PFSK-1 (cell line): ENCODE measurements at regions not wholly inside any gene's neighbourhood (a gene's known extent, or its start where the extent isn't known, plus 50 kb on each side); places are given as distances from the start of the nearest gene placed in this dataset.

Source experiments
- FOXP2 ChIP-seq: optimal IDR thresholded peaks from 2 replicates; pipeline ENCODE3; 2011; ENCODE audit warnings: borderline replicate concordance, control low read depth, inconsistent platforms; ENCODE audit not compliant: insufficient read depth; ENCODE audit errors: extremely low read length, extremely low read depth
- POLR2AphosphoS5 ChIP-seq: IDR thresholded peaks from 2 replicates; pipeline ENCODE4 v1.6.1; 2012; ENCODE audit warnings: low read depth, mild to moderate bottlenecking, control low read depth, low read length, moderate library complexity
- SIN3A ChIP-seq: IDR thresholded peaks from 2 replicates; pipeline ENCODE4 v1.6.1; 2012; ENCODE audit warnings: mild to moderate bottlenecking, low read length, moderate library complexity, borderline replicate concordance; ENCODE audit not compliant: insufficient read depth
- TAF1 ChIP-seq: IDR thresholded peaks from 2 replicates; pipeline ENCODE4 v1.6.1; 2012; ENCODE audit warnings: low read length, control low read depth, borderline replicate concordance; ENCODE audit not compliant: insufficient read depth
- TF ChIP-seq, protein P1 (sequence below), 2 experiments: IDR thresholded peaks; 2 replicates each; pipeline versions ENCODE4 v1.6.1 to v1.8.0; 2011 to 2012; ENCODE audit warnings: low read depth in 2 of 2, low read length in 2 of 2, control low read depth in 1 of 2, inconsistent platforms in 1 of 2, mild to moderate bottlenecking in 1 of 2, moderate library complexity in 1 of 2; ENCODE audit not compliant: insufficient read depth in 1 of 2

DNA sequence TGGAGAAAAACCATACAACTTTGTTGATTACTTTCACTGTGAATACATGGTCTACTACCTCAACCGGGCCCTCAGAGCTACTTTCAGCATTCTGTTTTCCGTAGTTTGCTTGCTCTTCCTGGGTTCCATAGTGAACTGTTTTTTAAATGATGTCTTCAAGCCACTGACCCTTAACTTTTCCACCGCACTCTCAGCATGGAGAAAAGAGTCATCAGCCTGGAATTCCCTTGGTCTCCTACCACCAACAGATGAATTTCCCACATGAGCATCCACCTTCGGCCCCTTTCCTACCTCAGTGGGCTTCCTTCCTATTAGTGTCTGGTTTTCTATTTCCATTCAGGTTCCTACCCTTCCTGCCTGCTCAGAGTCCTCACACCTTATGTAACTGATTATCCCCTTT lies 135.9 kb upstream of the ADAMTSL1 start:
- TF ChIP-seq, protein P1, sequence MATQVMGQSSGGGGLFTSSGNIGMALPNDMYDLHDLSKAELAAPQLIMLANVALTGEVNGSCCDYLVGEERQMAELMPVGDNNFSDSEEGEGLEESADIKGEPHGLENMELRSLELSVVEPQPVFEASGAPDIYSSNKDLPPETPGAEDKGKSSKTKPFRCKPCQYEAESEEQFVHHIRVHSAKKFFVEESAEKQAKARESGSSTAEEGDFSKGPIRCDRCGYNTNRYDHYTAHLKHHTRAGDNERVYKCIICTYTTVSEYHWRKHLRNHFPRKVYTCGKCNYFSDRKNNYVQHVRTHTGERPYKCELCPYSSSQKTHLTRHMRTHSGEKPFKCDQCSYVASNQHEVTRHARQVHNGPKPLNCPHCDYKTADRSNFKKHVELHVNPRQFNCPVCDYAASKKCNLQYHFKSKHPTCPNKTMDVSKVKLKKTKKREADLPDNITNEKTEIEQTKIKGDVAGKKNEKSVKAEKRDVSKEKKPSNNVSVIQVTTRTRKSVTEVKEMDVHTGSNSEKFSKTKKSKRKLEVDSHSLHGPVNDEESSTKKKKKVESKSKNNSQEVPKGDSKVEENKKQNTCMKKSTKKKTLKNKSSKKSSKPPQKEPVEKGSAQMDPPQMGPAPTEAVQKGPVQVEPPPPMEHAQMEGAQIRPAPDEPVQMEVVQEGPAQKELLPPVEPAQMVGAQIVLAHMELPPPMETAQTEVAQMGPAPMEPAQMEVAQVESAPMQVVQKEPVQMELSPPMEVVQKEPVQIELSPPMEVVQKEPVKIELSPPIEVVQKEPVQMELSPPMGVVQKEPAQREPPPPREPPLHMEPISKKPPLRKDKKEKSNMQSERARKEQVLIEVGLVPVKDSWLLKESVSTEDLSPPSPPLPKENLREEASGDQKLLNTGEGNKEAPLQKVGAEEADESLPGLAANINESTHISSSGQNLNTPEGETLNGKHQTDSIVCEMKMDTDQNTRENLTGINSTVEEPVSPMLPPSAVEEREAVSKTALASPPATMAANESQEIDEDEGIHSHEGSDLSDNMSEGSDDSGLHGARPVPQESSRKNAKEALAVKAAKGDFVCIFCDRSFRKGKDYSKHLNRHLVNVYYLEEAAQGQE (IDR thresholded peaks at IDR 0.05; ENCODE audit: insufficient read depth in 1 of 2, low read depth in 2 of 2, low read length in 2 of 2): no peak
- TF ChIP-seq FOXP2 (no peak), POLR2AphosphoS5 (no peak), SIN3A (no peak), TAF1 (no peak)

DNA sequence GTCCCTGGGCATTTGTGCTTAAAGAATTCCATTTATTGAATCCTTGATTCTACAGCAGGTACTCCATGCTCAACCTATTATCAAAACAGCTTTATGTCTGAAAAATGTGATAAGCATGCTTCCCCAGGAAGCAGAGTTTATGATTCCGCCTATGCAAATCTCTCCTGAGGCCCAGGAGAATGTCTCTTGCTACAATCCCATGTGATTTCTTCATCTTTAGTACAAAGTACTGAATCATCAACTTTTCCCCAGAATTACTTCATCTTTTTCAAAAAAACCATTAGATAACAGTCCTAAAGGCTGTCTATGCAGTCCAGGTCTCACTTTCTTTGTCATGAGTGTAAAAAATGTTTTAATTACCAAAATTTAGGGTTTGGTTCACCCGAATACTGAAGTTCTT lies 130.2 kb upstream of the ADAMTSL1 start:
- TF ChIP-seq, protein P1 (IDR thresholded peaks at IDR 0.05; ENCODE audit: insufficient read depth in 1 of 2, low read depth in 2 of 2, low read length in 2 of 2): no peak
- no peak for TF ChIP-seq TAF1
- TF ChIP-seq POLR2AphosphoS5: no peak
- TF ChIP-seq FOXP2: no peak
- TF ChIP-seq SIN3A: no peak

DNA sequence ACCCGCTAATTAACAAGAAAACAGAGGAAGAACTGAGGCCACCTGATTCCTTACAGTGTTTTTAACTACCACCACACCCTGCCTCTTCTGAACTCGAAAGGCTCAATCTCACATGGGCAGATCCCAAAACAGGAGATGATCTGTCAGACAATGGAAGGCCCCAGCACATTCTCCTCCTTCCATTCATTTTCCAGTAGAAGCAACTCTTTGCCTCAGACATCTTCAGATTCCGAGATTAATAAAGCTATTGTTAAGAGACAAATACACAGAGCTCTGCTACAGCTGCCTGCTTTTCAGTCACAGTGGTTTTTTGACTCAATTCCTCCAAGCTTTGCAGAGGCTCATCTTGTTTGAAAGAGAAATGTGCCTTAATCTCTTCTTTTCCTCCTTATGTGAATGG lies 127.2 kb upstream of the ADAMTSL1 start:
- TF ChIP-seq FOXP2: no peak
- TF ChIP-seq SIN3A: no peak
- TF ChIP-seq POLR2AphosphoS5: no peak
- TF ChIP-seq TAF1: no peak
- TF ChIP-seq, protein P1 (IDR thresholded peaks at IDR 0.05; ENCODE audit: insufficient read depth in 1 of 2, low read depth in 2 of 2, low read length in 2 of 2): no peak

DNA sequence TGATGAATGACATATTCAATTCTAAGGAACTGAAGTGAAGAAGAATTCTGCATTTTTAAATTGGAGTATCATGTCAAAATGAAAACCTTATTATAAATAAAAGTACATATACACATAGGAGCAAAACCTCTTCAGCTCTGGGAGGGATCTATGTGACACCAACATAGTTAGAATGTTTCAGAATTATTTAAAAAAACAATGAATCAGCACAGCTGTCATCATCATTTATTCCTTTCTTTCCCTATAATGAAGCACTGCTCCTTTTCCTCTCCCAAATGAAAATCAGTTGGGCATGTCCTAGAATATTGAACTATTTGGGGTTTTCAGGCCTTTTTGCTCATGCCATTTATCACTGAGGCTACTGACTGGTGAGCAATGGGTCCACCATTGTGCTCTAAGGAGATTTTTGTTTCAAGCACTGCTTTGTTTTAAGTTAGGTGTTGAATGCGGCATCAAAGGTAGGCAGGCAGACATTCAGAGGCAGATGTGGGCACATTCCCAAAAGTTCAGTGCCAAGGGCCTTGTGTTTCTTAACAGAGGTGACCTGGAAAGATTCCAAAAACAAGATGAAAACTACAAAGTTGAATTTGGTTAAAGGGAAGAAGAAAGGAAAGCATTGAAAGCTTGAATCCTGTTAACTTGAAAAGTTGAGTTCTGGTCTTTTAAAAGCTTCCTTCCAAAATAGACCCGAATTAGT lies 126.4 kb upstream of the ADAMTSL1 start:
- TF ChIP-seq POLR2AphosphoS5: no peak
- no peak for TF ChIP-seq TAF1
- TF ChIP-seq, protein P1 (IDR thresholded peaks at IDR 0.05; ENCODE audit: insufficient read depth in 1 of 2, low read depth in 2 of 2, low read length in 2 of 2): no peak
- TF ChIP-seq SIN3A: no peak
- TF ChIP-seq FOXP2: no peak
